C4-2B (cell line): ENCODE measurements at regions not wholly inside any gene's neighbourhood (a gene's known extent, or its start where the extent isn't known, plus 50 kb on each side); places are given as distances from the start of the nearest gene placed in this dataset.

Source experiments
- ZFX ChIP-seq: fragments of 450-650 bp; IDR thresholded peaks from 2 replicates; pipeline ENCODE4 v1.6.1; 2017
- TF ChIP-seq, protein P1 (sequence below): fragments of 450-650 bp; conservative IDR thresholded peaks from 2 replicates; pipeline ENCODE4 v1.5.1; 2017; ENCODE audit warnings: mild to moderate bottlenecking

DNA sequence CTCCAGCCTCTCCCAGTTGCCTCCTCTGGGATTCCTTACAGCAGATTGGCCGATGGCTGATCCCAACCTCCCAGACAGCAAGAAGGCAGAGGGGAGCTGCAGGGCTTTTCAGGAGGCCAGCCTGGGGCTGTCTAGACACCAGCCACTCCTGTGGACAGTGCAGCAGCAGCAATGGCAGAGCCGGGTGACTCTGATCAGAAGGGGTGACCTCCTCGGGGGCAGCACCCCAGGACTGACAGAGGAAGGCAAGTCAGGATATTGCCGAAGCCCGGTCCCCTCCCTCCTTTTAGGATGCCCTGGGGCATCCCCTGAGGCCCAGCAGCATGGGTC is 84.5 kb downstream of the INHBB start:
- TF ChIP-seq, protein P1, sequence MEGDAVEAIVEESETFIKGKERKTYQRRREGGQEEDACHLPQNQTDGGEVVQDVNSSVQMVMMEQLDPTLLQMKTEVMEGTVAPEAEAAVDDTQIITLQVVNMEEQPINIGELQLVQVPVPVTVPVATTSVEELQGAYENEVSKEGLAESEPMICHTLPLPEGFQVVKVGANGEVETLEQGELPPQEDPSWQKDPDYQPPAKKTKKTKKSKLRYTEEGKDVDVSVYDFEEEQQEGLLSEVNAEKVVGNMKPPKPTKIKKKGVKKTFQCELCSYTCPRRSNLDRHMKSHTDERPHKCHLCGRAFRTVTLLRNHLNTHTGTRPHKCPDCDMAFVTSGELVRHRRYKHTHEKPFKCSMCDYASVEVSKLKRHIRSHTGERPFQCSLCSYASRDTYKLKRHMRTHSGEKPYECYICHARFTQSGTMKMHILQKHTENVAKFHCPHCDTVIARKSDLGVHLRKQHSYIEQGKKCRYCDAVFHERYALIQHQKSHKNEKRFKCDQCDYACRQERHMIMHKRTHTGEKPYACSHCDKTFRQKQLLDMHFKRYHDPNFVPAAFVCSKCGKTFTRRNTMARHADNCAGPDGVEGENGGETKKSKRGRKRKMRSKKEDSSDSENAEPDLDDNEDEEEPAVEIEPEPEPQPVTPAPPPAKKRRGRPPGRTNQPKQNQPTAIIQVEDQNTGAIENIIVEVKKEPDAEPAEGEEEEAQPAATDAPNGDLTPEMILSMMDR, result no peak
- no peak for TF ChIP-seq ZFX
